GM19193 (cell line): ENCODE measurements at regions not wholly inside any gene's neighbourhood (a gene's known extent, or its start where the extent isn't known, plus 50 kb on each side); places are given as distances from the start of the nearest gene placed in this dataset.

Source experiments
- POLR2A ChIP-seq: IDR thresholded peaks from 4 replicates; pipeline ENCODE4 v1.6.1; 2011; ENCODE audit not compliant: insufficient read depth, insufficient read length; ENCODE audit errors: extremely low read depth

DNA sequence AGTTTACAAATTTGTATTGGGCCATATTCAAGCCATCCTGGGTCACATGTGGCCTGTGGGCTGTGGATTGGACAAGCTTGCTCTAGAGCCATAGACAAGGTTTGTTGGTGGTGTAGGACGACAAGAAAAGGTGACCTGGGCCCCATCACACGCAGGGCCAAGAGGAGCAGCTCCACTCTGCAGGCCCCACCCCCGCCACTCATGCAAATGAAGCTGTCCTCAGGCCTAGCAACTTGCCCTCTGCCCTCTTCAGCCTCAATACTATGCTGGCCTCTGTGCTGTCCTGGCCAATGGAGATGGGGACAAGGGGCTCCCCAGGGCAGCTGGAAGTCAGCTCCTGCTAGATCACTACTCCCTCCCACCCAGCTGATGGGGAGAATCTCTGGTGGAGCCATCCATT is 55.2 kb upstream of the TMEM252 start:
- TF ChIP-seq POLR2A, result no peak

GRCh38 chr9:68597362-68597997 is 56.8 kb upstream of the TMEM252 start:
- TF ChIP-seq POLR2A, result no peak

DNA sequence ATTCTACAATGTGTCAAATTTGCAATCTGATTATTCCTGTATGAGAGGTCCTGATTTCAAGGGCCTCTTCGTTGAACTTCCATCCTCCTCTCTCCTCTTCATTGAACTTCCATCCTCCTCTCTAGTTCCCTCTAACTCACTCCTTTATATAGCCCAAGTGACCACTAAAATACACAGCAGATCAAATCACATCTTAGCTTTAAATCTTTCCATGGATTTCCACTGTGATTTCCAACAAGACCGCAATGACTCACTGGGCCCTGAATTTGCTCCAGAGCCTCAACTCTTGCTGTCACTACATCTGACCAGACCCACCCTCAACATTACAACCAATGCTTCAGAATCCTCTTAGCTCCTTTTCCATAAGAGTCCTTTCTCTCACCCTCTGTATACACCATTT is 59.1 kb upstream of the TMEM252 start:
- TF ChIP-seq POLR2A, result no peak

- no peak for TF ChIP-seq POLR2A
These were observed 60.4 kb upstream of the TMEM252 start for GRCh38 chr9:68601081-68601480.

DNA sequence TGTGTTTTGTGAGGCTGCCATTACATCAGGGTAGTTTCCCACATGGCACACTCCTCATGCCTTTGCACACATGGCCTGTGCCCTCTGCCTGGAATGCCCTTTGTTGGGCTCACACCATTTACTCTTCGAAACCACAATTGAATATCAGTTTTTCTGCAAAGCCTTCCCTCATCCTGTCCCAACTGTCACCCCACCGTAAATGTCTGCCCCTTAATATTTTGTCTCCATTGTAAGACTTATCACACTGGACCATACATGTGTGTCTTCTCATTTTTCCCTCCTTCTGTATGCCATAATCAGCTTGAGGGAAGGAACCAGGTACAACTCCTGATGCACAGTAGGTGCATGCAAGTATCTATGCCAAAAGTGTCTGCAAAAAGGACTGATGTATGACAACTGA is 62.7 kb upstream of the TMEM252 start:
- no peak for TF ChIP-seq POLR2A

GRCh38 chr9:68608763-68609162 is 68.1 kb upstream of the TMEM252 start:
- TF ChIP-seq POLR2A, result no peak

DNA sequence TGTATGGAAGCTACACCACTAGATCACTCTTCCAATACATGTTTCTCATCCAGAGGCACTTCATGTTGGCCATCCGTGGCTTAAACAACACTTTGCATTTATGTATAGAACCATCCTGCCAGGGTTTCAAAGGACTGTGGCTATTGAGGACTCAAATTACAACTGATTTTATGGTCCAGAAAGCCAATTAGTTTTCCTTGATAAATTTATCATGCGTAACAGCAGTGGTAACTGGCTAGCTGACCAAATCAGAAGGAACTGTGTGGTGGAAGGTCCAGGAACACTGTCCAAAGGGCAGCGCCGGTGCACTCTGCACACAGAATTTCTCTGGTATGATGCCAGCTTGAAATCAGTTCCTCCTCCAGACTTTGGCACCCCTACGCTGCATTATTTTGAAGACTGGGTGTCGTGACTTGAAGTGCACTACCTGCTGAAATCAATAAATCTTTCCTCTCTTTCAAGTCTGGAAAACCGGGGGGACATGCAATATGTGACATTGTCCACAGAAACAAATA is 69.3 kb upstream of the TMEM252 start:
- no peak for TF ChIP-seq POLR2A

- TF ChIP-seq POLR2A, result no peak
These were observed 73.4 kb upstream of the TMEM252 start for GRCh38 chr9:68614121-68614520.

DNA sequence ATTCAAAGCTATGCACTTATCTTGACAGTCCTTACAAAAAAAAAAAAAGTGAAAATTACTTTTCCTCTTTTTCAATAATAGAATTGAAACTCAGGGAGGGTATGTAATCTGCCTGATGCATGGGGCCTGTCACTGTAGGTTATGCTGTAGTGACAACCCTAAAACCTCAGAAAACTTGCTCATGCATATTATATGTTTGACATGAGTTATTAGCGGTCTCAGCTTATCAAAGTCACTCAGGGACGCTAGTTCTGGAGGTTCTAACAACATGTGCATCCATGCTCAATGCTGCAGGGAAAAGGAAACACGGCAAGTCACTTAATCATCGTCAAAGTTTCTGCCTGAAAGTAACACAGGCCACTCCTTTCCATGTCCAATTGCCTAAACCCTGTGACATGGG is 78.4 kb upstream of the TMEM252 start:
- no peak for TF ChIP-seq POLR2A

DNA sequence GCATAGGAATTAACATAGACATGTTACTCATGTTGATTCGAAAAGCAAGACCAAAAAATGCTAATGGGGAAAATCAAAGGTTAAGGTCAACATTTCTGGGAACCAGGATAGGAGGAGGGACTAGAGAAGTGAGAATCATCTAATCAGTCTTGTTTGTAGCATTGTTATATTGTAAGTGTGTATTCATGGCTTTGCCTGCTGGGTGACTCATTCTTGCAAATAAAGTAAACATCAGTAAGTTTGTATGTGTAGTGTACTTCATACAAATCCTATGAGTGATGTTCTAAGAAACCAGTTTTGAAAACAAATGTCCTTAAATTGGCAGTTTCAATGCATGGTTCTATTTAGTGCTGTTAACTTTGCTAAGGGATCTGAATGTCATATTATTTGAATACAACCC is 79.0 kb upstream of the TMEM252 start:
- TF ChIP-seq POLR2A, result no peak

DNA sequence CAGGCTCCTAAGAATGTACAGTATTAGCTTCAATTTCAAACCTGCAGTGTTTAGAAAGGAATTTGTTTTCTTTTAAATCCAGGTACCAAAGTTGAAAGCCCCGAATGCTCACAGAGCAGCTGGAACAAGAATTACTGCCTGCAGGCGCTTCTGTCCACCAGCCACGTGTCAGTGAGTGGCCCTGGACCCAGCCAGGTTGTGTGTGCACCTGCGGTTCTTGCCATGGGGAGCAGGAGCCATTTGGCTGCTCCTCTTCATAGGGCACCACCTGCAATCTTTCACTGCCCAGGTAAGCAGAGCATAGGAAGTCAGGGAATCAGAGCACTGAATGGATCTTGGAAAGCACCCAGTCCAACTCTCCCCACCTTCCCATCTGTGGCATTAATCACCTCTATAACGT is 79.5 kb upstream of the PIP5K1B start:
- TF ChIP-seq POLR2A, result no peak

DNA sequence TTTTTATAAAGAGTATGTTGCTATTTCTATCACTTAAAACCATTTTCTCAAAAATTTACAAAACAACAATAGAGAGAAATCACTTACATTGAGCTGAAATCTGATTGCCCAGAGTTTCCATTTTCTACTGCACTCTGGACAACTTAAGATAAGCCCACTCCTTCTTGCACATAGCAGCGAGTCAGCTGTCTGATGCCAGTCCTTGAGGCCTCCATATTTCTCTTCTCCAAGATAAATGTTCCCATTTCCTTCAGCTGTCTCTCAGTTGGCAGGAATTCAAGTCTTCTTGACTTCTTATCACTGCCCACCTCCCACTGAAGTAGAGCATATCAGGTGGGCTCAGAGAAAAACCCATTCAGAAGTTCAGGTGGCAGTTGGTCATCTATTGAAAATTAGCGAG is 78.5 kb upstream of the PIP5K1B start:
- no peak for TF ChIP-seq POLR2A

DNA sequence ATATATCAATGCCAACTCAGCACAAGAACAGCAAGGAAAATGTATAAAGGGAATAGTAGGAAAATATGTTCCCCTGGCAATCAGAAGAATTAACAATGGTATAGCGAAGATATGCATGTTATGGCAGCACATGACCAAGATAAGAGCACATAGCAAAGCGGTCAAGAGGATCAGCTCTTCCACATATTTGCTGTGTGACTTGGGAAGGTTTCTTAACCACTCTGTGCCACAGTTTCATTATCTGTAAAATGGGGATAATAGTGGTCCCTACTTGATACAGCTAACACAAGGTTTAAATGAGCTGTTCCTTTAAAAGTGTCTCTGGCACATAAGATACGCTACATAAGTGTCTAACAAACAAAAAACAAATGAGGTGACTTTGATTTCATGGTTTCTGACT is 77.9 kb upstream of the PIP5K1B start:
- TF ChIP-seq POLR2A, result no peak

DNA sequence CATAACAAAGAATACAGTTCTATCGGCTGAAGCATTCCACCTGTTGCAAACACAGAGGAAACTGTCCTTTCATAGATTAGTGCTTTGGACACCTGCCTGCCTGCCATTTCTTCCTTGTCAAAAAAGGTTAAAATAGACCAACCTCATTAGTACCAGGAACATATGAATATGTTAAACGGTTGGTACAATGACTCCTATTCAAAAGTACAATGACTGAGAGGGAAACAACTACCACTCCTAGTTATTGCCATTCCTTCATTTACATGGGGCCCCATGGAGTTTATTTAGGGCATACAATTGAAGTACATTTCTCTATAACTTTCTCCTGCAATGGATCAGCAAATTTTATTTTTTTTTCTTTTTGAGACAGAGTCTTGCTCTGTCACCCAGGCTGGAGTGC is 77.4 kb upstream of the PIP5K1B start:
- TF ChIP-seq POLR2A, result no peak

DNA sequence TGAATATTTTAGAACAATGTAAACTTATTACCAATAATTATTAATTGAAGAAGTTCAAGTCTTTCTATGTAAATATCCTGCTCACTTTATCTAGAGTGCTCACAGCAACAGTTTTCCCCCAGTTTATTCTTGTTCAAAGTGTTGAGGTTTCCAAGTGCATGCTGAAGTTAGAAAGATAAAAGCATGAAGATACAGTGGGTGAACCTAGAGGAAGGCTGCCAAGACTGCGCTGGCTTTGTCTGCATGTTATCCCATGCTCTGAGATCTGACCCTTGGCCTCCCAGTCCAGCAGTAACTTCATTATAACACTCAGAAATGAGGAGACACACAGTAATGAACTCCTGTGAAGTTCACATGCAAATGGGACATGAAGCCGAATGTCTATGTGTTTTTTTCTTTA is 76.0 kb upstream of the PIP5K1B start:
- no peak for TF ChIP-seq POLR2A

GRCh38 chr9:68631811-68632210 is 73.2 kb upstream of the PIP5K1B start:
- no peak for TF ChIP-seq POLR2A

DNA sequence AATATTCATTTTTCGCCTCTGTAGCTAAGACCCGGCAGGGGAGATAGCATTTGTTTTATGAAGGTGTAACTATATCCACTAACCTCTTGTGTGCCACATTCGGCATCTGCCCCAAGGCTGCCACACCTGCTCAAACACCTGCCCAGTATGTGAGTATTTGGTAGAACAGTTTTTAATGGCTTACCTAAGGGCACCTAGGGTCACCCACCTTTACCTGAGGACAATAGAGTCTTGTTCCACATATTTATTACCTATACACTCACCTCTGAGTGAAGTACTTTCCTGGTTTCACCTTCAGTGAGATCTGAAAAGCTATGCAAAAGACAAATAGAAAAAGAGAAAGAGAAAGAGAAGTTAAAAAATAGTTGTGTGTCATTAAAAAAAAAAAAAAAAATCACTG is 68.0 kb upstream of the PIP5K1B start:
- no peak for TF ChIP-seq POLR2A
